GM10266 (cell line): ENCODE measurements at regions not wholly inside any gene's neighbourhood (a gene's known extent, or its start where the extent isn't known, plus 50 kb on each side); places are given as distances from the start of the nearest gene placed in this dataset.
A peak's percentile ranks its signal among the peaks of the same experiment; 100 is the strongest.

Source experiments
- DNase-seq: peaks from one replicate; pipeline ENCODE4 v3.0.0; 2012; ENCODE audit errors: extremely low spot score
- CTCF ChIP-seq: IDR thresholded peaks from 2 replicates; pipeline ENCODE4 v1.5.1; 2012; ENCODE audit warnings: mild to moderate bottlenecking, low read depth; ENCODE audit not compliant: control insufficient read depth, insufficient read depth; ENCODE audit errors: missing control alignments

GRCh38 chr9:90002397-90003271 is 397.8 kb downstream of the GADD45G start:
- no peak for TF ChIP-seq CTCF
- DNase-seq: no peak

GRCh38 chr9:90005388-90005787 is 400.6 kb downstream of the GADD45G start:
- no peak for TF ChIP-seq CTCF
- DNase-seq: no peak

GRCh38 chr9:90007516-90008440 is 403.0 kb downstream of the GADD45G start:
- no peak for DNase-seq
- no peak for TF ChIP-seq CTCF

- DNase-seq: peak; percentile 29
- TF ChIP-seq CTCF: no peak
Measured at GRCh38 chr9:90009447-90009846, 404.6 kb downstream of the GADD45G start.

GRCh38 chr9:90010793-90011192 is 406.0 kb downstream of the GADD45G start:
- no peak for DNase-seq
- TF ChIP-seq CTCF: no peak

- TF ChIP-seq CTCF: no peak
- DNase-seq: no peak
Measured at GRCh38 chr9:90012949-90013348, 408.1 kb downstream of the GADD45G start.

GRCh38 chr9:90013778-90014177 is 409.0 kb downstream of the GADD45G start:
- no peak for TF ChIP-seq CTCF
- DNase-seq: no peak
